ENCODE measurements at regions not wholly inside any gene's neighbourhood (a gene's known extent, or its start where the extent isn't known, plus 50 kb on each side); places are given as distances from the start of the nearest gene placed in this dataset.

DNA sequence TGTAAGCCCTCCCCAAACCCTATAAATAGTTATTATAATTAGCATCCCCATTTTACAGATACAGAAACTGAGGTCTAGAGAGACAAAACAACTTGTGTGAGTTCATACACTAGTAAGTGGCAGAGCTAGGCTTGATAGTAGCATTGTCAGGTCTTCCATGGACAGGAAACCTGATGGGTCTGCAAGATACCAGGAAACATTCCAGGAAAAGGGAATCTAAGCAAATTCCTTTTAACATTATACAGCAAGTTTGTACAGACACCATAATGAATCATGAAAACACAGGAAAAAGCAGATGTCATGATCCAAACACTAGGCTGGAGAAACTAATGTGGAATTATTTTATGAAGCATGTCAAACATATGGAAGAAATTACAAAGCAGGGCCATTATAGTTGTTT, 89.1 kb upstream of the KCNK2 start:
- H3K27ac ChIP-seq (ENCODE audit: low read depth, low read length): no peak overlapping the region
- peaks cover 20% of the 10 kb centered on the region for H3K4me1 Mint-ChIP-seq (ENCODE audit: low read depth, unreplicated experiment)
- no peak overlapping the region for H2AFZ ChIP-seq (ENCODE audit: low read depth, low read length)
- FAIRE-seq (peak; percentile 99), DNase-seq (ENCODE audit: low read depth) (peak; percentile 44)
- no peaks in the 10 kb centered on the region for H3K9me3 ChIP-seq (ENCODE audit: insufficient read depth, low read depth, low read length)
- peaks cover 16% of the 10 kb centered on the region for H3K4me1 ChIP-seq (ENCODE audit: insufficient read depth, low read length)
- H3K27me3 ChIP-seq (ENCODE audit: insufficient read depth, low read length): no peaks in the 10 kb centered on the region
- TF ChIP-seq EZH2 (IDR thresholded peaks at IDR 0.05; ENCODE audit: insufficient read depth, low read length): no peak
- TF ChIP-seq, protein P1, sequence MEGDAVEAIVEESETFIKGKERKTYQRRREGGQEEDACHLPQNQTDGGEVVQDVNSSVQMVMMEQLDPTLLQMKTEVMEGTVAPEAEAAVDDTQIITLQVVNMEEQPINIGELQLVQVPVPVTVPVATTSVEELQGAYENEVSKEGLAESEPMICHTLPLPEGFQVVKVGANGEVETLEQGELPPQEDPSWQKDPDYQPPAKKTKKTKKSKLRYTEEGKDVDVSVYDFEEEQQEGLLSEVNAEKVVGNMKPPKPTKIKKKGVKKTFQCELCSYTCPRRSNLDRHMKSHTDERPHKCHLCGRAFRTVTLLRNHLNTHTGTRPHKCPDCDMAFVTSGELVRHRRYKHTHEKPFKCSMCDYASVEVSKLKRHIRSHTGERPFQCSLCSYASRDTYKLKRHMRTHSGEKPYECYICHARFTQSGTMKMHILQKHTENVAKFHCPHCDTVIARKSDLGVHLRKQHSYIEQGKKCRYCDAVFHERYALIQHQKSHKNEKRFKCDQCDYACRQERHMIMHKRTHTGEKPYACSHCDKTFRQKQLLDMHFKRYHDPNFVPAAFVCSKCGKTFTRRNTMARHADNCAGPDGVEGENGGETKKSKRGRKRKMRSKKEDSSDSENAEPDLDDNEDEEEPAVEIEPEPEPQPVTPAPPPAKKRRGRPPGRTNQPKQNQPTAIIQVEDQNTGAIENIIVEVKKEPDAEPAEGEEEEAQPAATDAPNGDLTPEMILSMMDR (IDR thresholded peaks at IDR 0.05; ENCODE audit: insufficient read depth, low read depth, low read length): no peak
- H3K4me2 ChIP-seq (ENCODE audit: low read length): no peak overlapping the region
- no peak overlapping the region for H3K4me3 Mint-ChIP-seq (ENCODE audit: unreplicated experiment)
- no peak overlapping the region for H3K9ac ChIP-seq (ENCODE audit: low read length)
- no peaks in the 10 kb centered on the region for H3K27me3 Mint-ChIP-seq (ENCODE audit: low read depth, unreplicated experiment)
- no peak overlapping the region for H3K27ac Mint-ChIP-seq (ENCODE audit: unreplicated experiment)
- no peaks in the 10 kb centered on the region for H4K20me1 ChIP-seq (ENCODE audit: insufficient read depth, low read length)
- H3K36me3 Mint-ChIP-seq (ENCODE audit: low read depth, unreplicated experiment): no peaks in the 10 kb centered on the region
- no peaks in the 10 kb centered on the region for H3K9me3 Mint-ChIP-seq (ENCODE audit: unreplicated experiment)
- H3K36me3 ChIP-seq (ENCODE audit: insufficient read depth, low read length): no peaks in the 10 kb centered on the region
- H3K4me3 ChIP-seq (ENCODE audit: insufficient read depth, low read depth, low read length): no peak overlapping the region
- H3K79me2 ChIP-seq (ENCODE audit: insufficient read depth, low read length): no peaks in the 10 kb centered on the region

DNA sequence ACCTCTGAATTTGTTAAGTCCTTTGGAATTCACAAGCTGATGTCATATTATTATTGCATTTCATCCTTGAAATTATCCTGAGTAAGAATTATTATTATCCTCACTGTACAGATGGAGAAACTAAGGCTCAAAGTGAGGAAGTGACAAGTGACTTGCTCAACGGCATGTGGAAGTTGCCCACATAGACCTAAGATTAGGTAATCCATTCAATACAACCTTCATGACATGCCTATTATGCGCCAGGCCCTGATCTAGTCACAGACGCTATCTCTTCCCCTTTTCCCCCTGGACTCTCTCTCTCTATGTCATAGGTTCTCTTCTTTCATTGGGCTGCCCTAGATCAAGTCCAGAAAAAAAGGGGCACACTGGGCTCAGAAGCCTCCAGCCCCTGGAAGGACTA, 84.9 kb upstream of the KCNK2 start:
- FAIRE-seq (no peak), DNase-seq (ENCODE audit: low read depth) (no peak)
- TF ChIP-seq, protein P1 (IDR thresholded peaks at IDR 0.05; ENCODE audit: insufficient read depth, low read depth, low read length): no peak
- TF ChIP-seq EZH2 (IDR thresholded peaks at IDR 0.05; ENCODE audit: insufficient read depth, low read length): no peak
- no peak overlapping the region for H3K27ac Mint-ChIP-seq (ENCODE audit: unreplicated experiment)
- Histone ChIP-seq H3K27ac (ENCODE audit: low read depth, low read length) (no peak overlapping the region), H4K20me1 (ENCODE audit: insufficient read depth, low read length) (no peaks in the 10 kb centered on the region), H3K4me3 (ENCODE audit: insufficient read depth, low read depth, low read length) (no peak overlapping the region), H3K79me2 (ENCODE audit: insufficient read depth, low read length) (no peaks in the 10 kb centered on the region), H3K36me3 (ENCODE audit: insufficient read depth, low read length) (no peaks in the 10 kb centered on the region), H3K9me3 (ENCODE audit: insufficient read depth, low read depth, low read length) (no peaks in the 10 kb centered on the region), H3K27me3 (ENCODE audit: insufficient read depth, low read length) (no peaks in the 10 kb centered on the region), H3K4me1 (ENCODE audit: insufficient read depth, low read length) (peaks cover 14% of the 10 kb centered on the region), H3K4me2 (ENCODE audit: low read length) (no peak overlapping the region), H3K9ac (ENCODE audit: low read length) (no peak overlapping the region), H2AFZ (ENCODE audit: low read depth, low read length) (no peak overlapping the region)
- H3K36me3 Mint-ChIP-seq (ENCODE audit: low read depth, unreplicated experiment): no peaks in the 10 kb centered on the region
- no peaks in the 10 kb centered on the region for H3K9me3 Mint-ChIP-seq (ENCODE audit: unreplicated experiment)
- no peaks in the 10 kb centered on the region for H3K27me3 Mint-ChIP-seq (ENCODE audit: low read depth, unreplicated experiment)
- peaks cover 2% of the 10 kb centered on the region for H3K4me1 Mint-ChIP-seq (ENCODE audit: low read depth, unreplicated experiment)
- H3K4me3 Mint-ChIP-seq (ENCODE audit: unreplicated experiment): no peak overlapping the region

DNA sequence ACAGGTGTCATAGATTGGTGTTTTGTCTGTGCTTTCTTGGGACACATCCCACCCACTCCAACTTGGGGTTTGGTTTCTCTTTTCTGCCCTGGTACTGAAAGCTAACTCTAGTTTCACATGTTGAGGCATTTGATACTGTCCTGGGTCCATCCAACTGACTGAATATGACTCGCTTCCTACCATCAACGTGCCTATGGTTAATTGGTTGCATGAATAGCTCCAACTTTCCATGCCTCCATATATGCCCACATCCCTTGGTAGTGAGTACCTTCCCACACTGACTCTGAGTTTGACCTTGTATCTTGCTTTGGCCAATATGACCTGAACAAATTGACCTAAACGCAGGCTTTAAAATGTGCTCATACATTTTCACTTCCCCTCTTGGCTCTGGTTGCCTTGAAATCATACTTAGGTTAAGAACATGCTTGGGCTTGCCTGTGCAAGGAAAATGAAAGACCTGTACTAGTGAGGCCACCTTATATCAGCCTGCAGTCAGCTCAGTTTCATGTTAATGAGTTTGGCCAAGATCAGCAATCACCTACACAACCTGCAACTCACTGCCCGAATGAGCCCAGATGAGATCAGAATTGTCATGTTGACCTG, 81.0 kb upstream of the KCNK2 start:
- DNase-seq (ENCODE audit: low read depth) (no peak), FAIRE-seq (peak; percentile 9)
- Histone ChIP-seq H3K27me3 (ENCODE audit: insufficient read depth, low read length) (no peaks in the 10 kb centered on the region), H3K36me3 (ENCODE audit: insufficient read depth, low read length) (no peaks in the 10 kb centered on the region), H2AFZ (ENCODE audit: low read depth, low read length) (no peak overlapping the region), H4K20me1 (ENCODE audit: insufficient read depth, low read length) (no peaks in the 10 kb centered on the region), H3K4me1 (ENCODE audit: insufficient read depth, low read length) (peaks cover 25% of the 10 kb centered on the region), H3K4me2 (ENCODE audit: low read length) (no peak overlapping the region), H3K27ac (ENCODE audit: low read depth, low read length) (peak overlapping the region; percentile 64), H3K79me2 (ENCODE audit: insufficient read depth, low read length) (no peaks in the 10 kb centered on the region), H3K9me3 (ENCODE audit: insufficient read depth, low read depth, low read length) (no peaks in the 10 kb centered on the region), H3K4me3 (ENCODE audit: insufficient read depth, low read depth, low read length) (no peak overlapping the region), H3K9ac (ENCODE audit: low read length) (no peak overlapping the region)
- Mint-ChIP-seq H3K36me3 (ENCODE audit: low read depth, unreplicated experiment) (no peaks in the 10 kb centered on the region), H3K4me1 (ENCODE audit: low read depth, unreplicated experiment) (peaks cover 2% of the 10 kb centered on the region), H3K9me3 (ENCODE audit: unreplicated experiment) (no peaks in the 10 kb centered on the region), H3K27ac (ENCODE audit: unreplicated experiment) (no peak overlapping the region), H3K27me3 (ENCODE audit: low read depth, unreplicated experiment) (no peaks in the 10 kb centered on the region), H3K4me3 (ENCODE audit: unreplicated experiment) (no peak overlapping the region)
- TF ChIP-seq EZH2 (IDR thresholded peaks at IDR 0.05; ENCODE audit: insufficient read depth, low read length): no peak
- TF ChIP-seq, protein P1 (IDR thresholded peaks at IDR 0.05; ENCODE audit: insufficient read depth, low read depth, low read length): no peak

Data from astrocyte (in vitro differentiated cells and primary cell).